ENCODE measurements at regions not wholly inside any gene's neighbourhood (a gene's known extent, or its start where the extent isn't known, plus 50 kb on each side); places are given as distances from the start of the nearest gene placed in this dataset.

- Histone ChIP-seq H3K4me3 (no peak overlapping the region), H3K4me1 (no peaks in the 10 kb centered on the region), H3K36me3 (no peaks in the 10 kb centered on the region), H3K27me3 (ENCODE audit: low read depth) (no peaks in the 10 kb centered on the region), H3K27ac (replicated peaks) (no peak overlapping the region), H3K9me3 (replicated peaks) (peaks cover 31% of the 10 kb centered on the region)
- intact Hi-C loops (cut with micrococcal nuclease) = no loop called here
- no peak for TF ChIP-seq CTCF (IDR thresholded peaks at IDR 0.05; ENCODE audit: borderline replicate concordance)
- DNase-seq = no peak
These were observed 712.2 kb upstream of the POM121L12 start for GRCh38 chr7:52323202-52323746.

GRCh38 chr7:52320610-52321009 lies 714.8 kb upstream of the POM121L12 start:
- H3K36me3 ChIP-seq = no peaks in the 10 kb centered on the region
- no peak for TF ChIP-seq CTCF (IDR thresholded peaks at IDR 0.05; ENCODE audit: borderline replicate concordance)
- no peak for DNase-seq
- H3K4me3 ChIP-seq = no peak overlapping the region
- no peaks in the 10 kb centered on the region for H3K4me1 ChIP-seq
- no peaks in the 10 kb centered on the region for H3K27me3 ChIP-seq (ENCODE audit: low read depth)
- H3K9me3 ChIP-seq (replicated peaks) = peaks cover 17% of the 10 kb centered on the region
- no peak overlapping the region for H3K27ac ChIP-seq (replicated peaks)
- intact Hi-C loops (cut with micrococcal nuclease) = no loop called here

- intact Hi-C loops (cut with micrococcal nuclease) = no loop called here
- Histone ChIP-seq H3K4me3 (no peak overlapping the region), H3K9me3 (replicated peaks) (peaks cover 26% of the 10 kb centered on the region), H3K36me3 (no peaks in the 10 kb centered on the region), H3K4me1 (no peaks in the 10 kb centered on the region), H3K27ac (replicated peaks) (no peak overlapping the region), H3K27me3 (ENCODE audit: low read depth) (no peaks in the 10 kb centered on the region)
- no peak for DNase-seq
- TF ChIP-seq CTCF (IDR thresholded peaks at IDR 0.05; ENCODE audit: borderline replicate concordance) = no peak
These were observed 717.5 kb upstream of the POM121L12 start for GRCh38 chr7:52317921-52318320.

GRCh38 chr7:52311886-52312285 lies 723.5 kb upstream of the POM121L12 start:
- TF ChIP-seq CTCF (IDR thresholded peaks at IDR 0.05; ENCODE audit: borderline replicate concordance) = no peak
- no peaks in the 10 kb centered on the region for H3K27me3 ChIP-seq (ENCODE audit: low read depth)

GRCh38 chr7:52309631-52310030 lies 725.8 kb upstream of the POM121L12 start:
- TF ChIP-seq CTCF (IDR thresholded peaks at IDR 0.05; ENCODE audit: borderline replicate concordance) = no peak
- Histone ChIP-seq H3K4me1 (no peaks in the 10 kb centered on the region), H3K27me3 (ENCODE audit: low read depth) (no peaks in the 10 kb centered on the region), H3K36me3 (no peaks in the 10 kb centered on the region), H3K4me3 (no peak overlapping the region), H3K9me3 (replicated peaks) (peaks cover 14% of the 10 kb centered on the region), H3K27ac (replicated peaks) (no peak overlapping the region)
- DNase-seq = no peak
- intact Hi-C loops (cut with micrococcal nuclease) = no loop called here

More at GRCh38 chr7:52311886-52312285, 723.5 kb upstream of the POM121L12 start:
- Histone ChIP-seq H3K36me3 (no peaks in the 10 kb centered on the region), H3K9me3 (replicated peaks) (peaks cover 16% of the 10 kb centered on the region), H3K4me1 (no peaks in the 10 kb centered on the region), H3K4me3 (no peak overlapping the region), H3K27ac (replicated peaks) (no peak overlapping the region)
- DNase-seq = no peak
- intact Hi-C loops (cut with micrococcal nuclease) = no loop called here
